ENCODE measurements at regions not wholly inside any gene's neighbourhood (a gene's known extent, or its start where the extent isn't known, plus 50 kb on each side); places are given as distances from the start of the nearest gene placed in this dataset.

DNA sequence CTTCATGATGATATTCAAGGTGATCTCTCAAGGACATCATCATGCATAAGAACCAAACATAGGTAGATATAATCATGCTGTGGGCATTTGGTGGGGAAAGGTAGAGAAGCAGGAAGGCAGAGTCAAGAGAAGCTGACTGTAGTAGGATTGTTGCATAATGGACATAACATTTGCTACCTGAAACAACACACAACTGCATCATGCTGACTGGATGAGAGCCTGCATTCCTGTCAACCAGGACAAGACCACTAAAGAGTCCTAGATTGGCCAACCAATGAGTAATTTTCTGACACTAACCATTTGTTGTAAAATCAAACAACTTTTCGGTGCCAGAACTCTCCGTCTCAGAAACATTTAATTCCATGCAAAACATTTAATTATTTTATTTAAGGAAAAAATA is 377.2 kb downstream of the PLPP3 start:
- TF ChIP-seq, protein P1, sequence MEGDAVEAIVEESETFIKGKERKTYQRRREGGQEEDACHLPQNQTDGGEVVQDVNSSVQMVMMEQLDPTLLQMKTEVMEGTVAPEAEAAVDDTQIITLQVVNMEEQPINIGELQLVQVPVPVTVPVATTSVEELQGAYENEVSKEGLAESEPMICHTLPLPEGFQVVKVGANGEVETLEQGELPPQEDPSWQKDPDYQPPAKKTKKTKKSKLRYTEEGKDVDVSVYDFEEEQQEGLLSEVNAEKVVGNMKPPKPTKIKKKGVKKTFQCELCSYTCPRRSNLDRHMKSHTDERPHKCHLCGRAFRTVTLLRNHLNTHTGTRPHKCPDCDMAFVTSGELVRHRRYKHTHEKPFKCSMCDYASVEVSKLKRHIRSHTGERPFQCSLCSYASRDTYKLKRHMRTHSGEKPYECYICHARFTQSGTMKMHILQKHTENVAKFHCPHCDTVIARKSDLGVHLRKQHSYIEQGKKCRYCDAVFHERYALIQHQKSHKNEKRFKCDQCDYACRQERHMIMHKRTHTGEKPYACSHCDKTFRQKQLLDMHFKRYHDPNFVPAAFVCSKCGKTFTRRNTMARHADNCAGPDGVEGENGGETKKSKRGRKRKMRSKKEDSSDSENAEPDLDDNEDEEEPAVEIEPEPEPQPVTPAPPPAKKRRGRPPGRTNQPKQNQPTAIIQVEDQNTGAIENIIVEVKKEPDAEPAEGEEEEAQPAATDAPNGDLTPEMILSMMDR (IDR thresholded peaks at IDR 0.05; ENCODE audit: low read depth, low read length, missing control alignments): no peak
- DNase-seq (ENCODE audit: low read depth): no peak
- H3K4me3 ChIP-seq (ENCODE audit: low read depth, low read length): no peak overlapping the region

DNA sequence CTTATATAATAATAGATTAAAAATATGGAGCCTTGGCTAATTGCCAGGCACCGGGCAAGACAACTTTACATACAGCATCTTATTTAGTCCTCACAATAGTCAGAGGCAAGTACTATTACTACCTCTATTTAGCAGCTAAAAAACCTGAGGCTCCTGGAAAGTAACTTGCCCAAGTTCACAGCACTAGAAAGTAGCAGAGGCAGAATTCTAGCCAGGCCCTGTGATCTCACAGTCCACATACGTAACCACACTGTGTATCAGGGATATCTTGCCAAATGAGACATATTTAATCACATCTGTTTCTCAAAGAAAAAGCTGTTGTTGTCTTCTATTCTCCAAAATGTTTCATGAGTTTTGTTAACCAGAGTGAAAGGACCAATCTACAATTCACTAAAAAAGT is 378.5 kb downstream of the PLPP3 start:
- TF ChIP-seq, protein P1 (IDR thresholded peaks at IDR 0.05; ENCODE audit: low read depth, low read length, missing control alignments): no peak
- H3K4me3 ChIP-seq (ENCODE audit: low read depth, low read length): no peak overlapping the region
- no peak for DNase-seq (ENCODE audit: low read depth)

DNA sequence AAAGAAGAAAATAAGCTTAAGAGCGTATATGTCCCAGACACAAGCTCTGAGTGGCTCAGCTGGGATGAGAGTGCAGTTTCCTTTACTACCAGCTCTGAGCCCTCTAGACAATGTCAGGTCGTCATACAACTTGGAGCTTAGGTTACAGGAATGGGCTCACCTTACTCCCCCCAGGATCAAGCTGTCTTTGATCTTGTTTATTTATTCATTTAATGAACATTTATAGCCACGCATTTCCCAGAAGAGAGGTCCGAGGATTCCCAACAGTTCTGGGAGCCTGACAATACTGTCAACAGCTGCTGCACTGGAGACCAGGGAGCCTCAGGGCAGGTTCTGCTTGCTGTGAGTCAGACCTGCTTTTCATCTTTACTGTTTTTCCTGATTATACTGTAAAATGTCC is 378.9 kb downstream of the PLPP3 start:
- TF ChIP-seq, protein P1 (IDR thresholded peaks at IDR 0.05; ENCODE audit: low read depth, low read length, missing control alignments): no peak
- no peak for DNase-seq (ENCODE audit: low read depth)
- no peak overlapping the region for H3K4me3 ChIP-seq (ENCODE audit: low read depth, low read length)

DNA sequence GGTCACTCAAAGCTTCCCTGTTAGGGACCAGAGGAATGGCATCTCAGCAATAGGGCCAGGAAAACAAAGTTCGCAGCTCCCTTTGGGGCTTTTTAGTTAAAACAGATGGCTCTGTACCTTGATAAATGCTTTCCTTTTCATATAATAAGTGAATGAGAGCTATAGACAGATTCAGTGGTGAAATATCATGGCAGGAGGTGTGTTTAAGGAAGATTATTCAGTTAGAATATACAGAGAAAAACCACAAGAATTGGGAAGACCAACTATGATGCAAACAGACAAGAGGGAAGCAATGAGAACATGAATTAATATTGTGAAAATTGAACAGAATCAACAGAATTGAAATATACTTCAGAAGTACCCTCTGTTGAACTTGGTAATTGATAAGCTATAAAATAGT is 379.4 kb downstream of the PLPP3 start:
- TF ChIP-seq, protein P1 (IDR thresholded peaks at IDR 0.05; ENCODE audit: low read depth, low read length, missing control alignments): no peak
- DNase-seq (ENCODE audit: low read depth): no peak
- no peak overlapping the region for H3K4me3 ChIP-seq (ENCODE audit: low read depth, low read length)

DNA sequence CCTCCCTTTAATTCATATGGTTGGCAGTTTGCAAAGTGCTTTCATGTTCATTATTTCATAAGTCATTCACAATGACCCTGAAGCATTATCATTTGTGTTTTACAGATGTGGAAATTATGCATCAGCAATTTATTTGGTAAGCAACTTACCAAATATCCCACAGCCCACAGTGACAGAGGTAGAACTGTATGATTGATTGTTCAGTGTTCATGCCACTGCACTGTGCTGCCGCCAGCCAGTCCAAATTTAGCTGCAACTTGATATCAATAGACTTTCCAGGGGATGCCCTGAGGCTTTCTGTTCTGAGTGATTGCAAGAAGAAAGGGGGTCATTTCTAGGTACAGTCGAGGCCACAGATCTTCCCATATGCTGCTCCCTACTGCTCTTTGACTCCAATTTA is 380.3 kb downstream of the PLPP3 start:
- TF ChIP-seq, protein P1 (IDR thresholded peaks at IDR 0.05; ENCODE audit: low read depth, low read length, missing control alignments): no peak
- DNase-seq (ENCODE audit: low read depth): no peak

DNA sequence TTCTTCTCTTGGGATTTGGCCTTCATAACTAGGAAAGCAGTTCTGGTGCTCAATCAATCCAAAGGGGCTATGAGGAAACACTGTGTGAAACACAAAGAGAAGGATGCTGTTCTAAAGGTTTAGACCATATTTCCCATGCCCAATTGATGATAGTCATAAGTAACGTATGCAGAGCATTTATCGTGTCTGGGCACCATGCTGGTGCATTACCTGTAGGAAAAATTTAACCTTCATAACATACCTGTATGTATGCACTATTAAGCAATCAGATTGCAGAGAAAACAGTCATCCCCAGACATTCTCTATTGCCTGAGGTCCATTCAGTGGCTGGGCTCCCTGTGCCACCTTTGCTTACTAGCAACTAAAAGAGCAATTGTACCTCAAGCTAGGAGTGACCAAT is 381.4 kb downstream of the PLPP3 start:
- no peak overlapping the region for H3K4me3 ChIP-seq (ENCODE audit: low read depth, low read length)
- TF ChIP-seq, protein P1 (IDR thresholded peaks at IDR 0.05; ENCODE audit: low read depth, low read length, missing control alignments): no peak
- DNase-seq (ENCODE audit: low read depth): no peak

More for the DNA sequence above, 380.3 kb downstream of the PLPP3 start:
- no peak overlapping the region for H3K4me3 ChIP-seq (ENCODE audit: low read depth, low read length)

DNA sequence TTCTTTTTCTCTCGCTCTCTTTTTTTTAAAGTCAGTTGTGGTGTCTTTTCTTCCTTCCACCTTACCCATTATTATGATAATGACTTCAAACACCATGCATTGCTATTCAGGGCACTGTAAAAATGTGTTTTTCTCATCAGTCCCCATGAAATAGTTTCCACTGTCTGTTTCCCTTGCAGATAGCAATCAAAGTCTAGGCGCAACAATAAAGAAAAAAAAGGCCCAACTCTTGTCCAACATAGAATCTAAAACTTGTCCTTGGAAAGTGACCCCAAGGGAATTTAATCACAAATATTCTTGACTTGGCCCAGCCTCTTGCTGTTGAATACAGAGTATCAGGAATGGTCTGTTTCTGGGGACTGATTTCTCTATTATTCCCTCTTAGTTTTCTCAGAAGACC is 382.5 kb downstream of the PLPP3 start:
- no peak overlapping the region for H3K4me3 ChIP-seq (ENCODE audit: low read depth, low read length)
- DNase-seq (ENCODE audit: low read depth): no peak
- TF ChIP-seq, protein P1 (IDR thresholded peaks at IDR 0.05; ENCODE audit: low read depth, low read length, missing control alignments): no peak

Data from GM12864 (cell line).